ENCODE measurements at regions not wholly inside any gene's neighbourhood (a gene's known extent, or its start where the extent isn't known, plus 50 kb on each side); places are given as distances from the start of the nearest gene placed in this dataset.

GRCh38 chr10:61612450-61612849, 50.3 kb upstream of the CABCOCO1 start:
- TF ChIP-seq CTCF (IDR thresholded peaks at IDR 0.05), result no peak
- H3K9me3 ChIP-seq, result no peaks in the 10 kb centered on the region
- no peaks in the 10 kb centered on the region for H3K4me1 ChIP-seq
- H3K27me3 ChIP-seq, result no peaks in the 10 kb centered on the region
- H3K4me3 ChIP-seq, result no peak overlapping the region
- no peak for DNase-seq
- no peak overlapping the region for H3K27ac ChIP-seq
- intact Hi-C loops (cut with DNase I), result no loop called here
- H3K9ac ChIP-seq (ENCODE audit: low read depth in 2 of 2, low read length in 2 of 2), result no peak overlapping the region
- H3K36me3 ChIP-seq, result no peaks in the 10 kb centered on the region

- Histone ChIP-seq H3K4me3 (no peak overlapping the region), H3K27me3 (no peaks in the 10 kb centered on the region), H3K9ac (ENCODE audit: low read depth in 2 of 2, low read length in 2 of 2) (no peak overlapping the region), H3K4me1 (no peaks in the 10 kb centered on the region), H3K27ac (no peak overlapping the region), H3K36me3 (no peaks in the 10 kb centered on the region), H3K9me3 (no peaks in the 10 kb centered on the region)
- no peak for DNase-seq
- intact Hi-C loops (cut with DNase I), result no loop called here
- no peak for TF ChIP-seq CTCF (IDR thresholded peaks at IDR 0.05)
Observed at GRCh38 chr10:61612009-61612408, 50.7 kb upstream of the CABCOCO1 start.

GRCh38 chr10:61609701-61610100, 53.0 kb upstream of the CABCOCO1 start:
- Histone ChIP-seq H3K36me3 (no peaks in the 10 kb centered on the region), H3K4me3 (no peak overlapping the region), H3K9me3 (no peaks in the 10 kb centered on the region), H3K27me3 (no peaks in the 10 kb centered on the region), H3K27ac (no peak overlapping the region), H3K9ac (ENCODE audit: low read depth in 2 of 2, low read length in 2 of 2) (no peak overlapping the region), H3K4me1 (no peaks in the 10 kb centered on the region)
- no peak for DNase-seq
- no peak for TF ChIP-seq CTCF (IDR thresholded peaks at IDR 0.05)
- intact Hi-C loops (cut with DNase I), result no loop called here

- TF ChIP-seq CTCF (IDR thresholded peaks at IDR 0.05), result no peak
- intact Hi-C loops (cut with DNase I), result no loop called here
- no peaks in the 10 kb centered on the region for H3K9me3 ChIP-seq
- H3K36me3 ChIP-seq, result no peaks in the 10 kb centered on the region
- H3K27ac ChIP-seq, result no peak overlapping the region
- no peaks in the 10 kb centered on the region for H3K4me1 ChIP-seq
- H3K27me3 ChIP-seq, result no peaks in the 10 kb centered on the region
- no peak overlapping the region for H3K9ac ChIP-seq (ENCODE audit: low read depth in 2 of 2, low read length in 2 of 2)
- no peak overlapping the region for H3K4me3 ChIP-seq
- DNase-seq, result no peak
Observed at GRCh38 chr10:61608255-61609033, 54.3 kb upstream of the CABCOCO1 start.

GRCh38 chr10:61606959-61607907, 55.5 kb upstream of the CABCOCO1 start:
- DNase-seq, result no peak
- Histone ChIP-seq H3K9me3 (no peaks in the 10 kb centered on the region), H3K27me3 (no peaks in the 10 kb centered on the region), H3K36me3 (no peaks in the 10 kb centered on the region), H3K4me1 (no peaks in the 10 kb centered on the region), H3K27ac (no peak overlapping the region), H3K9ac (ENCODE audit: low read depth in 2 of 2, low read length in 2 of 2) (no peak overlapping the region), H3K4me3 (no peak overlapping the region)
- TF ChIP-seq CTCF (IDR thresholded peaks at IDR 0.05), result peak; percentile 41
- intact Hi-C loops (cut with DNase I), result no loop called here

Data from colonic mucosa (tissue), 4 donors.